DND-41 (cell line): ENCODE measurements at regions not wholly inside any gene's neighbourhood (a gene's known extent, or its start where the extent isn't known, plus 50 kb on each side); places are given as distances from the start of the nearest gene placed in this dataset.

Source experiments
- ATAC-seq: fragments of 200-7000 bp; cut with Tn5 transposase; 3 replicates; pipeline ENCODE4 v1.9.1; 2021; ENCODE audit warnings: low read depth; ENCODE audit not compliant: insufficient read depth
- DNase-seq: peaks from one replicate; pipeline ENCODE4 v3.0.0-alpha.2; 2020
- H2AFZ ChIP-seq: 2 replicates; pipeline ENCODE4 v1.6.0; 2012; ENCODE audit warnings: low read depth, low read length
- H3K27ac ChIP-seq: 2 replicates; pipeline ENCODE4 v1.5.1; 2012; ENCODE audit warnings: low read length, inconsistent platforms
- H3K27me3 ChIP-seq: fragments of 200-600 bp; sonication (generic); 2 replicates; pipeline ENCODE4 v1.6.0; 2012; ENCODE audit warnings: low read length, mild to moderate bottlenecking, inconsistent platforms; ENCODE audit not compliant: insufficient read depth, poor library complexity
- H3K36me3 ChIP-seq: 2 replicates; pipeline ENCODE4 v1.5.1; 2012; ENCODE audit warnings: low read length, inconsistent platforms; ENCODE audit not compliant: insufficient read depth
- H3K4me1 ChIP-seq: 2 replicates; pipeline ENCODE4 v1.5.1; 2012; ENCODE audit warnings: mild to moderate bottlenecking, low read length; ENCODE audit not compliant: insufficient read depth
- H3K4me2 ChIP-seq: 2 replicates; pipeline ENCODE4 v1.6.0; 2012; ENCODE audit warnings: mild to moderate bottlenecking, moderate library complexity, low read length, inconsistent platforms; ENCODE audit not compliant: insufficient read depth
- H3K4me3 ChIP-seq, 2 experiments: fragments of 200-600 bp in 1 of 2; shearing (Covaris generic) in 1 of 2; 2 replicates each; pipeline ENCODE4 v1.5.1; 2012 to 2016; ENCODE audit warnings: inconsistent platforms in 2 of 2, low read length in 2 of 2, mild to moderate bottlenecking in 2 of 2, low read depth in 1 of 2, moderate library complexity in 1 of 2
- H3K79me2 ChIP-seq: 2 replicates; pipeline ENCODE4 v1.6.0; 2012; ENCODE audit warnings: low read length, inconsistent platforms; ENCODE audit not compliant: insufficient read depth
- H3K9ac ChIP-seq: 2 replicates; pipeline ENCODE4 v1.6.0; 2012; ENCODE audit warnings: low read depth, mild to moderate bottlenecking, inconsistent platforms, low read length, moderate library complexity
- H3K9me3 ChIP-seq: 2 replicates; pipeline ENCODE4 v1.5.1; 2012; ENCODE audit warnings: low read length, moderate library complexity, mild to moderate bottlenecking, inconsistent platforms; ENCODE audit not compliant: insufficient read depth, severe bottlenecking
- H4K20me1 ChIP-seq: 2 replicates; pipeline ENCODE4 v1.6.0; 2012; ENCODE audit warnings: low read length; ENCODE audit not compliant: insufficient read depth
- EZH2 ChIP-seq: IDR thresholded peaks from 3 replicates; pipeline ENCODE4 v1.6.1; 2012; ENCODE audit warnings: borderline replicate concordance, low read depth, mild to moderate bottlenecking, moderate library complexity, low read length, inconsistent platforms; ENCODE audit not compliant: severe bottlenecking
- TF ChIP-seq, protein P1 (sequence below): IDR thresholded peaks from 2 replicates; pipeline ENCODE4 v1.5.1; 2012; ENCODE audit warnings: borderline replicate concordance, low read length, moderate library complexity, mild to moderate bottlenecking; ENCODE audit not compliant: poor library complexity, severe bottlenecking; ENCODE audit errors: extremely low read depth

- Histone ChIP-seq H3K4me1 (no peaks in the 10 kb centered on the region), H3K79me2 (no peaks in the 10 kb centered on the region), H3K4me3 (no peak overlapping the region), H3K4me2 (no peak overlapping the region), H2AFZ (no peak overlapping the region), H3K27me3 (no peaks in the 10 kb centered on the region), H3K9me3 (no peaks in the 10 kb centered on the region), H3K36me3 (no peaks in the 10 kb centered on the region), H3K27ac (no peak overlapping the region), H3K9ac (no peak overlapping the region), H4K20me1 (no peaks in the 10 kb centered on the region)
- ATAC-seq (no peak), DNase-seq (no peak)
- TF ChIP-seq, protein P1, sequence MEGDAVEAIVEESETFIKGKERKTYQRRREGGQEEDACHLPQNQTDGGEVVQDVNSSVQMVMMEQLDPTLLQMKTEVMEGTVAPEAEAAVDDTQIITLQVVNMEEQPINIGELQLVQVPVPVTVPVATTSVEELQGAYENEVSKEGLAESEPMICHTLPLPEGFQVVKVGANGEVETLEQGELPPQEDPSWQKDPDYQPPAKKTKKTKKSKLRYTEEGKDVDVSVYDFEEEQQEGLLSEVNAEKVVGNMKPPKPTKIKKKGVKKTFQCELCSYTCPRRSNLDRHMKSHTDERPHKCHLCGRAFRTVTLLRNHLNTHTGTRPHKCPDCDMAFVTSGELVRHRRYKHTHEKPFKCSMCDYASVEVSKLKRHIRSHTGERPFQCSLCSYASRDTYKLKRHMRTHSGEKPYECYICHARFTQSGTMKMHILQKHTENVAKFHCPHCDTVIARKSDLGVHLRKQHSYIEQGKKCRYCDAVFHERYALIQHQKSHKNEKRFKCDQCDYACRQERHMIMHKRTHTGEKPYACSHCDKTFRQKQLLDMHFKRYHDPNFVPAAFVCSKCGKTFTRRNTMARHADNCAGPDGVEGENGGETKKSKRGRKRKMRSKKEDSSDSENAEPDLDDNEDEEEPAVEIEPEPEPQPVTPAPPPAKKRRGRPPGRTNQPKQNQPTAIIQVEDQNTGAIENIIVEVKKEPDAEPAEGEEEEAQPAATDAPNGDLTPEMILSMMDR: no peak
- TF ChIP-seq EZH2: no peak
Measured at GRCh38 chr2:185375731-185376130, 362.9 kb upstream of the FSIP2 start.

- Histone ChIP-seq H3K27me3 (no peaks in the 10 kb centered on the region), H3K9me3 (no peaks in the 10 kb centered on the region), H3K27ac (no peak overlapping the region), H2AFZ (no peak overlapping the region), H3K4me2 (no peak overlapping the region), H3K9ac (no peak overlapping the region), H4K20me1 (no peaks in the 10 kb centered on the region), H3K36me3 (no peaks in the 10 kb centered on the region), H3K4me1 (no peaks in the 10 kb centered on the region), H3K79me2 (no peaks in the 10 kb centered on the region), H3K4me3 (no peak overlapping the region)
- no peak for TF ChIP-seq EZH2
- TF ChIP-seq, protein P1: no peak
- ATAC-seq: no peak
- no peak for DNase-seq
Measured at GRCh38 chr2:185381631-185382030, 357.0 kb upstream of the FSIP2 start.

GRCh38 chr2:185384822-185385560 lies 353.6 kb upstream of the FSIP2 start:
- no peak overlapping the region for H2AFZ ChIP-seq
- H3K4me1 ChIP-seq: no peaks in the 10 kb centered on the region
- H3K9me3 ChIP-seq: no peaks in the 10 kb centered on the region
- DNase-seq (no peak), ATAC-seq (no peak)
- TF ChIP-seq, protein P1: no peak
- H3K79me2 ChIP-seq: no peaks in the 10 kb centered on the region
- H3K4me3 ChIP-seq: no peak overlapping the region
- no peak overlapping the region for H3K9ac ChIP-seq
- no peaks in the 10 kb centered on the region for H4K20me1 ChIP-seq
- H3K27ac ChIP-seq: no peak overlapping the region
- no peak overlapping the region for H3K4me2 ChIP-seq
- no peaks in the 10 kb centered on the region for H3K27me3 ChIP-seq
- H3K36me3 ChIP-seq: no peaks in the 10 kb centered on the region
